ES-I3 (cell line): ENCODE measurements at regions not wholly inside any gene's neighbourhood (a gene's known extent, or its start where the extent isn't known, plus 50 kb on each side); places are given as distances from the start of the nearest gene placed in this dataset.

Experiments used
- H3K36me3 ChIP-seq: 2 replicates; pipeline ENCODE4 v1.6.1; 2013; ENCODE audit warnings: mild to moderate bottlenecking, low read length, control low read depth, moderate library complexity; ENCODE audit not compliant: insufficient read depth
- H3K4me1 ChIP-seq: 2 replicates; pipeline ENCODE4 v1.6.1; 2013; ENCODE audit warnings: mild to moderate bottlenecking, control low read depth, low read length; ENCODE audit not compliant: insufficient read depth
- H3K9ac ChIP-seq: 2 replicates; pipeline ENCODE4 v1.6.1; 2013; ENCODE audit warnings: low read depth, mild to moderate bottlenecking, low read length, moderate library complexity
- H3K9me3 ChIP-seq: 2 replicates; pipeline ENCODE4 v1.6.1; 2013; ENCODE audit warnings: mild to moderate bottlenecking, low read length, moderate library complexity; ENCODE audit not compliant: control insufficient read depth, insufficient read depth

GRCh38 chr16:72399811-72400210 lies 227.9 kb upstream of the PMFBP1 start:
- Histone ChIP-seq H3K36me3 (no peaks in the 10 kb centered on the region), H3K9me3 (no peaks in the 10 kb centered on the region), H3K4me1 (no peaks in the 10 kb centered on the region), H3K9ac (no peak overlapping the region)

GRCh38 chr16:72397876-72398275 lies 225.9 kb upstream of the PMFBP1 start:
- Histone ChIP-seq H3K9ac (no peak overlapping the region), H3K9me3 (no peaks in the 10 kb centered on the region; the same call in 1 of the 2 replicates), H3K36me3 (no peaks in the 10 kb centered on the region), H3K4me1 (no peaks in the 10 kb centered on the region)

- no peaks in the 10 kb centered on the region; the same call in 1 of the 2 replicates for H3K9me3 ChIP-seq
These were observed 222.6 kb upstream of the PMFBP1 start for GRCh38 chr16:72394526-72394925.

GRCh38 chr16:72389791-72390190 lies 217.8 kb upstream of the PMFBP1 start:
- no peaks in the 10 kb centered on the region; the same call in 1 of the 2 replicates for H3K36me3 ChIP-seq
- H3K4me1 ChIP-seq = no peaks in the 10 kb centered on the region
- no peak overlapping the region for H3K9ac ChIP-seq
- no peaks in the 10 kb centered on the region; the same call in none of the 2 replicates for H3K9me3 ChIP-seq

More at GRCh38 chr16:72394526-72394925, 222.6 kb upstream of the PMFBP1 start:
- H3K9ac ChIP-seq = no peak overlapping the region
- no peaks in the 10 kb centered on the region for H3K36me3 ChIP-seq
- H3K4me1 ChIP-seq = no peaks in the 10 kb centered on the region

- no peak overlapping the region for H3K9ac ChIP-seq
- H3K9me3 ChIP-seq = no peaks in the 10 kb centered on the region; the same call in 1 of the 2 replicates
- H3K36me3 ChIP-seq = no peaks in the 10 kb centered on the region; the same call in 1 of the 2 replicates
- H3K4me1 ChIP-seq = no peaks in the 10 kb centered on the region
These were observed 216.1 kb upstream of the PMFBP1 start for GRCh38 chr16:72388007-72388406.

- no peak overlapping the region for H3K9ac ChIP-seq
These were observed 212.7 kb upstream of the PMFBP1 start for GRCh38 chr16:72384651-72385050.

GRCh38 chr16:72380283-72380682 lies 208.3 kb upstream of the PMFBP1 start:
- Histone ChIP-seq H3K36me3 (no peaks in the 10 kb centered on the region), H3K9me3 (no peaks in the 10 kb centered on the region), H3K4me1 (peaks cover 6% of the 10 kb centered on the region; the same call in 1 of the 2 replicates), H3K9ac (no peak overlapping the region)

More at GRCh38 chr16:72384651-72385050, 212.7 kb upstream of the PMFBP1 start:
- H3K9me3 ChIP-seq = no peaks in the 10 kb centered on the region; the same call in 1 of the 2 replicates
- peaks cover 6% of the 10 kb centered on the region; the same call in 1 of the 2 replicates for H3K4me1 ChIP-seq
- H3K36me3 ChIP-seq = no peaks in the 10 kb centered on the region; the same call in 1 of the 2 replicates

- Histone ChIP-seq H3K4me1 (peaks cover 37% of the 10 kb centered on the region), H3K9ac (no peak overlapping the region), H3K9me3 (no peaks in the 10 kb centered on the region), H3K36me3 (no peaks in the 10 kb centered on the region)
These were observed 201.2 kb upstream of the PMFBP1 start for GRCh38 chr16:72373201-72373600.

- H3K4me1 ChIP-seq = peaks cover 37% of the 10 kb centered on the region
- H3K9me3 ChIP-seq = no peaks in the 10 kb centered on the region
- no peak overlapping the region for H3K9ac ChIP-seq
- H3K36me3 ChIP-seq = no peaks in the 10 kb centered on the region
These were observed 200.4 kb upstream of the PMFBP1 start for GRCh38 chr16:72372087-72373045.

- Histone ChIP-seq H3K9ac (no peak overlapping the region), H3K9me3 (no peaks in the 10 kb centered on the region), H3K36me3 (no peaks in the 10 kb centered on the region), H3K4me1 (peaks cover 37% of the 10 kb centered on the region)
These were observed 199.5 kb upstream of the PMFBP1 start for GRCh38 chr16:72371307-72372086.

- Histone ChIP-seq H3K9ac (no peak overlapping the region; the same call in 1 of the 2 replicates), H3K36me3 (no peaks in the 10 kb centered on the region), H3K4me1 (peaks cover 37% of the 10 kb centered on the region), H3K9me3 (no peaks in the 10 kb centered on the region; the same call in 1 of the 2 replicates)
These were observed 197.3 kb upstream of the PMFBP1 start for GRCh38 chr16:72369274-72369673.

GRCh38 chr16:72367851-72368250 lies 195.9 kb upstream of the PMFBP1 start:
- H3K9ac ChIP-seq = no peak overlapping the region
- H3K9me3 ChIP-seq = no peaks in the 10 kb centered on the region; the same call in 1 of the 2 replicates
- peaks cover 37% of the 10 kb centered on the region for H3K4me1 ChIP-seq
- no peaks in the 10 kb centered on the region for H3K36me3 ChIP-seq

- no peaks in the 10 kb centered on the region for H3K4me1 ChIP-seq
- no peaks in the 10 kb centered on the region for H3K36me3 ChIP-seq
- no peak overlapping the region for H3K9ac ChIP-seq
- no peaks in the 10 kb centered on the region; the same call in 1 of the 2 replicates for H3K9me3 ChIP-seq
These were observed 191.0 kb upstream of the PMFBP1 start for GRCh38 chr16:72362973-72363372.

GRCh38 chr16:72362476-72362875 lies 190.5 kb upstream of the PMFBP1 start:
- Histone ChIP-seq H3K4me1 (no peaks in the 10 kb centered on the region), H3K9me3 (no peaks in the 10 kb centered on the region; the same call in 1 of the 2 replicates), H3K9ac (no peak overlapping the region), H3K36me3 (no peaks in the 10 kb centered on the region)
